Kidney epithelial cell (primary cell): ENCODE measurements at regions not wholly inside any gene's neighbourhood (a gene's known extent, or its start where the extent isn't known, plus 50 kb on each side); places are given as distances from the start of the nearest gene placed in this dataset.
"Not testable (repeated sequence)": the region's sequence is repeated elsewhere in the genome, so short reads cannot be mapped to it uniquely, and the experiment has no call there.

Source experiments
- DNase-seq: peaks from one replicate; pipeline ENCODE4 v3.0.0-alpha.2; 2010; ENCODE audit warnings: low read depth
- H3K27me3 ChIP-seq: 2 replicates; pipeline ENCODE4 v1.6.0; 2011; ENCODE audit warnings: low read length; ENCODE audit not compliant: control insufficient read depth, insufficient read depth
- H3K36me3 ChIP-seq: 2 replicates; pipeline ENCODE4 v1.5.1; 2011; ENCODE audit warnings: low read length; ENCODE audit not compliant: control insufficient read depth, insufficient read depth
- H3K4me3 ChIP-seq: 2 replicates; pipeline ENCODE4 v1.5.1; 2011; ENCODE audit warnings: low read depth, mild to moderate bottlenecking, control low read depth, low read length
- CTCF ChIP-seq: IDR thresholded peaks from 2 replicates; pipeline ENCODE4 v1.5.1; 2011; ENCODE audit warnings: mild to moderate bottlenecking, moderate library complexity, low read length, control low read depth, inconsistent platforms; ENCODE audit not compliant: insufficient read depth, poor library complexity, severe bottlenecking

GRCh38 chrX:83416273-83416672 lies 91.8 kb upstream of the POU3F4 start:
- Histone ChIP-seq H3K27me3 (no peaks in the 10 kb centered on the region), H3K36me3 (no peaks in the 10 kb centered on the region), H3K4me3 (no peak overlapping the region)
- DNase-seq = no peak
- peak; percentile 9 for TF ChIP-seq CTCF

- TF ChIP-seq CTCF = no peak
- Histone ChIP-seq H3K4me3 (no peak overlapping the region), H3K27me3 (no peaks in the 10 kb centered on the region), H3K36me3 (no peaks in the 10 kb centered on the region)
- no peak for DNase-seq
Measured at GRCh38 chrX:83419030-83419792, 88.9 kb upstream of the POU3F4 start.

GRCh38 chrX:83422836-83423235 lies 85.3 kb upstream of the POU3F4 start:
- Histone ChIP-seq H3K27me3 (no peaks in the 10 kb centered on the region), H3K4me3 (no peak overlapping the region), H3K36me3 (no peaks in the 10 kb centered on the region)
- DNase-seq = no peak
- no peak for TF ChIP-seq CTCF

- not testable (repeated sequence) for H3K4me3 ChIP-seq, DNase-seq, H3K27me3 ChIP-seq, H3K36me3 ChIP-seq
Measured at GRCh38 chrX:83442552-83442951, 65.5 kb upstream of the POU3F4 start.

GRCh38 chrX:83446355-83446754 lies 61.7 kb upstream of the POU3F4 start:
- no peak for TF ChIP-seq CTCF

More at GRCh38 chrX:83446355-83446754, 61.7 kb upstream of the POU3F4 start:
- Histone ChIP-seq H3K27me3 (no peaks in the 10 kb centered on the region), H3K36me3 (no peaks in the 10 kb centered on the region), H3K4me3 (no peak overlapping the region)
- DNase-seq = no peak
